ENCODE measurements at regions not wholly inside any gene's neighbourhood (a gene's known extent, or its start where the extent isn't known, plus 50 kb on each side); places are given as distances from the start of the nearest gene placed in this dataset.

- no peak for TF ChIP-seq CTCF (IDR thresholded peaks at IDR 0.05; ENCODE audit: insufficient read depth, low read depth, low read length, missing control alignments)
- DNase-seq (ENCODE audit: low read depth) = no peak
- no peak overlapping the region for H3K4me3 ChIP-seq (ENCODE audit: low read length)
Measured at GRCh38 chr6:84340422-84340821, 113.0 kb upstream of the CEP162 start.

GRCh38 chr6:84333842-84334241, 106.4 kb upstream of the CEP162 start:
- no peak for DNase-seq (ENCODE audit: low read depth)
- TF ChIP-seq CTCF (IDR thresholded peaks at IDR 0.05; ENCODE audit: insufficient read depth, low read depth, low read length, missing control alignments) = no peak
- H3K4me3 ChIP-seq (ENCODE audit: low read length) = no peak overlapping the region

- DNase-seq (ENCODE audit: low read depth) = peak; percentile 29
- no peak overlapping the region for H3K4me3 ChIP-seq (ENCODE audit: low read length)
- TF ChIP-seq CTCF (IDR thresholded peaks at IDR 0.05; ENCODE audit: insufficient read depth, low read depth, low read length, missing control alignments) = no peak
Measured at GRCh38 chr6:84332139-84333034, 104.9 kb upstream of the CEP162 start.

- no peak overlapping the region for H3K4me3 ChIP-seq (ENCODE audit: low read length)
- no peak for TF ChIP-seq CTCF (IDR thresholded peaks at IDR 0.05; ENCODE audit: insufficient read depth, low read depth, low read length, missing control alignments)
- no peak for DNase-seq (ENCODE audit: low read depth)
Measured at GRCh38 chr6:84330325-84330724, 102.9 kb upstream of the CEP162 start.

- no peak overlapping the region for H3K4me3 ChIP-seq (ENCODE audit: low read length)
- no peak for TF ChIP-seq CTCF (IDR thresholded peaks at IDR 0.05; ENCODE audit: insufficient read depth, low read depth, low read length, missing control alignments)
- DNase-seq (ENCODE audit: low read depth) = no peak
Measured at GRCh38 chr6:84329516-84329915, 102.1 kb upstream of the CEP162 start.

- no peak overlapping the region for H3K4me3 ChIP-seq (ENCODE audit: low read length)
- no peak for DNase-seq (ENCODE audit: low read depth)
- TF ChIP-seq CTCF (IDR thresholded peaks at IDR 0.05; ENCODE audit: insufficient read depth, low read depth, low read length, missing control alignments) = no peak
Measured at GRCh38 chr6:84329077-84329476, 101.6 kb upstream of the CEP162 start.

GRCh38 chr6:84317463-84317862, 90.0 kb upstream of the CEP162 start:
- DNase-seq (ENCODE audit: low read depth) = no peak
- H3K4me3 ChIP-seq (ENCODE audit: low read length) = no peak overlapping the region
- TF ChIP-seq CTCF (IDR thresholded peaks at IDR 0.05; ENCODE audit: insufficient read depth, low read depth, low read length, missing control alignments) = no peak
